Mesenteric fat pad (tissue), 1 donor: ENCODE measurements at regions not wholly inside any gene's neighbourhood (a gene's known extent, or its start where the extent isn't known, plus 50 kb on each side); places are given as distances from the start of the nearest gene placed in this dataset.

Experiments
- DNase-seq: peaks from one replicate; pipeline ENCODE4 v3.0.0-alpha.2; 2020; ENCODE audit warnings: low spot score
- donor health status: DM: yes; HTN: yes; CAD: no.

DNA sequence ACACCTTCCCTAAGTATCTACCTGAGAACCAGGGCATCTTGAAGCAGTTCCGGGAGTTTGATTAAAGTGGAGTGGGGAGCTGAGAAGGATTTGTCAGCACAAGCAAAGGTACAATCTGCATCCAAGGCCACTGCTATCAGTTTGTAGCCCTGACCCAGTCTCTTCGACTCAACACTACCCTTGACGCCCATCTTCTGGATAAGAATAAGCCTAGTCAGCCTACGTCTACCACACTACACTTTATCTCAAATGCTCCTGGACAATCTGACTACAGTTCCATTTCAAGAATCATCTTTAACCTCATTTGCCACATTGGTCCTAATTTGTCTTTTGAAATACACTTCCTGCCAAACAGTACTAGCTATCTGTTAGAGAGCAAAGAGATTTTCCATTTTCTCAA lies 134.1 kb upstream of the C1GALT1 start:
- DNase-seq, result no peak

DNA sequence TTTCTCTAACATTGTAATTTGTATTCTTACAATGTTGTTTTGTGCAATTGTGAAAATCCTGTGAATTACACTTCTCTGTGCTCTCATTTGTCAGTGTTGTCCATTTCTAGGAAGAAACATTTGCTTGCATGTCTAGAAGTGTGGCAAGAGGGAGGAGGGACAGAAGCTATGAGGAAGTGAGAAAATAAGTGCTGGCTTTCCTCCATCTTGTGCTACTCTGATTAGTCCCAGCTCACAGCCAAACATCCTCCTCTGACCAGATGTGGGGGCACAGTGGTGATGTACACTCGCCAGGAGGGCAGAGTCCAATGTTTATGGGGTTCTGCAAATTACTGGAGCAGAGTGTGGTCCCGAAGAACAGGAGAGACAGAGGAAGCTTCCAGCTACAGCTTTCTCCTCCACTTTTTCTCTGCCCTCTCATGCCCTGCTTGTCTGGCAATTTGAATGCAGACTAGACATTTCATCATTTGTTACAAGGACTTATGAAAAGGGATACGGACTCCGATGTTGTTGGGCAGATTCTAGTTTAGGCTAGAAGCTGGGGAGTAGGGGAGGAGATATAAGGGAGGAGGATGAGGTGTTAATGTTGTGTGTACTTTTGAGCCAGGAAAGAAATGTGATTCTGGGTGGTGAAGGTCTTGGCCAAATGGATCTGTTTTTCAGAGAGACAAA lies 131.0 kb upstream of the C1GALT1 start:
- DNase-seq, result no peak

GRCh38 chr7:7054252-7054830 lies 128.0 kb upstream of the C1GALT1 start:
- DNase-seq, result no peak

- no peak for DNase-seq
These were observed 121.3 kb upstream of the C1GALT1 start for GRCh38 chr7:7060828-7061599.

- DNase-seq, result no peak
These were observed 104.4 kb upstream of the C1GALT1 start for GRCh38 chr7:7077945-7078344.

DNA sequence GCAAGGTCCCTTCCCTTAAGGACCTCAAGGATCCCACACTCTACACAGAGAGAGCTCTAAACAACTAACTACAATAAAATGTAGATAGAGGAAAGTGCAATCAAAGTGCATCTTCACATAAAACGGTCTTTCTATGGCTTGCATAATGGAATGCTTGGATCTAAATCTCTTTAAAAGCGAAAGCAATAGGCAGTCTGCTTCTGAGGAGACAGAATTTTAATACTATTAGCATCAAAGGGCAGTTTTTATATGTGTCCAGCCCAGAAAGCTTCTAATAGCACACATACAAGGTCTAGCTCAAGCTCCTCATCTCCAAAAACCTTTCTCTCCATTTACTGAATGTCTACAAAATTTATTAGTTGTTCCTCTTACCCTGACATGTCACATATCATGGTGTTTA lies 101.5 kb upstream of the C1GALT1 start:
- DNase-seq, result no peak

GRCh38 chr7:7090460-7090859 lies 91.9 kb upstream of the C1GALT1 start:
- no peak for DNase-seq

- DNase-seq, result no peak
These were observed 84.0 kb upstream of the C1GALT1 start for GRCh38 chr7:7098280-7098818.

GRCh38 chr7:7099584-7100014 lies 82.7 kb upstream of the C1GALT1 start:
- DNase-seq, result no peak

DNA sequence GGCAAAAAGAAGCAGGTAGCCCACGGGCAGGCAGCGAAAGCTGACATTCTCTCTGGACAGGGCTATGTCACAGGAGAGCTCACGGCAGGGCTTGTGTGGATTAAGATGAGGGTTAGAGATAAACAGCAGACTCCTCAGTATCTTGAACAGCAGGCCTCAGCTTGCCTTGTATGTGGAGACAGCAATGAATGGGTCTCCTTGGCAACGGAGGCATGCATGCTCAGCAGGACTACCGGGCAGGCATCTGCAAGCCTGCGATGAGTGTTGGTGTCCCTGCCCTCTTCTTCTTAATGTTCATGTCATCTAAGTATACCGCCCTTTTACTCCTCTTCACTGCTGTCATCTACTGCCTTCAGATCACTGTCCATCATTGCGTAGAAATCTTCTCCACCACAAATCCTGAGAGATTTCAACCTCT lies 81.9 kb upstream of the C1GALT1 start:
- DNase-seq, result no peak

DNA sequence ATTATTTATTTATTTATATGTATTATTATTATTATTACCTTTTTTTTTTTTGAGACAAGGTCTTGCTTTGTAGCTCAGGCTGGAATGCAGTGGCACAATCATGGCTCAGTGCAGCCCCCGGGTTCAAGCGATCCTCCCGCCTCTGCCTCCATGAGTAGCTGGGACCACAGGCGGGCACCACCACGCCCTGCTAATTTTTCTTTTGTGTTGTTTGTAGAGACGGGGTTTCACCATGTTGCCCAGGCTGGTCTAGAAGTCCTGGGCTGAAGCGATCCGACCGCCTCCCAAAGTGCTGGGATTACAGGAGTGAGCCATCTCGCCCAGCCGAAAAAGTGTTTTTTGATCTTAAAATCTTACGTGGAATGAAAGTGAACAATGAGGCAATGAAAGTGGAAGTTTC lies 79.4 kb upstream of the C1GALT1 start:
- no peak for DNase-seq

DNA sequence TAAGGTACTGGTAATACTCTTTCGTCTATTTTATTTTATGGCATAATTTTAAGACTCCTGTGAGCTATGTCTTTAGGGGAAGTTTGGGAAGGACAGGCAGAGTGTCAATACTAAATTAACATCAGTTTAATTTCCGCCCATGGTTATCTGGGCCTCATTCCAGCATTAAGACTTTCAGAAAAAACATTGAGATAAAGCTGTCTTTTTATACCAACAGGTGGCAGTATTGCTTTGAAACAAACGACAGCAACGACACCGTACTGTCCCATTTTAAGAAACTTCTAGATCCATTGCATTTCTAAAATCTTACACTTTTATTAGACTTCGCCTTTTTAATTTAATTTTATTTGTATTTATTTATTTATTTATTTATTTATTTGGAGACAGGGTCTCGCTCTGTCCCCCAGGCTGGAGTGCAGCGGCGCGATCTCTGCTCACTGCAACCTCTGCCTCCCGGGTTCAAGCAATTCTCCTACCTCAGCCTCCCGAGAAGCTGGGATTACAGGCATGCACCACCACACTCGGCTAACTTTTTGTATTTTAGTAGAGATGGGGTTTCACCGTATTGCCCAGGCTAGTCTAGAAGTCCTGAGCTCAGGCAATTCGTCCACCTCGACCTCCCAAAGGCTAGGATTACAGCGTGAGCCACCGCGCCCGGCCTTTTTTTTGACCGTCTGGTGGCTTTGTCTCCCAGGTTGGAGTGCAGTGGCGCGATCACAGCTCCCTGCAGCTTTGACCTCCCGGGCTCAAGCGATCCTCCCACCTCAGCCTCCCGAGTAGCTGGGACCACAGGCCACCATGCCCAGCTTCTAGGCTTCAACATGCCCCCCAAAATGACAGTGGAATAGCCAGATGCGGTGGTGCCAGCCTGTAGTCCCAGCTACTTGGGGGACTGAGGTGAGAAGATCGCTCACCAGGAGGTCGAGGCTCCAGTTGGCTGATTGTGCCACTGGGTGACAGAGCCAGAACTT lies 78.7 kb upstream of the C1GALT1 start:
- no peak for DNase-seq

- no peak for DNase-seq
These were observed 78.0 kb upstream of the C1GALT1 start for GRCh38 chr7:7104314-7104698.

- no peak for DNase-seq
These were observed 77.4 kb upstream of the C1GALT1 start for GRCh38 chr7:7104971-7105370.

- no peak for DNase-seq
These were observed 76.4 kb upstream of the C1GALT1 start for GRCh38 chr7:7105800-7106582.

DNA sequence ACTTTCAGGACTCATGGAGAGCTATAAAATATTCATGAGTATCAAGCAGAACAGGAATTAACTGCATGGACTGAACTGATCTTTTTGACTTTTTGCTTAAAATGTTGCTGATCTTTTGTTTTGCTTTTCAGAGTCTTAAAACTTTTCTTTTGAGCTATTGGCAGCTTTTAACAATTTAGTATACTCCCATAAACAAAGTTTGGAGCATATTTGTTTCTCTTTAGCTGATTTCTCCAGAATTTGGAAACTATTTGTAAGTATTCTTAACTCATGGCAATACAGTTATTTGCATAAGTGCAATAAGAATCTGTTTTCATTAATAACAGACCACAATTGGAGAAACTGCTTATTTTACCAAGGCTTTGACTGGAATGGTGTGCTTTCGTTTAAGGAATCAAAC lies 73.4 kb upstream of the C1GALT1 start:
- DNase-seq, result no peak

DNA sequence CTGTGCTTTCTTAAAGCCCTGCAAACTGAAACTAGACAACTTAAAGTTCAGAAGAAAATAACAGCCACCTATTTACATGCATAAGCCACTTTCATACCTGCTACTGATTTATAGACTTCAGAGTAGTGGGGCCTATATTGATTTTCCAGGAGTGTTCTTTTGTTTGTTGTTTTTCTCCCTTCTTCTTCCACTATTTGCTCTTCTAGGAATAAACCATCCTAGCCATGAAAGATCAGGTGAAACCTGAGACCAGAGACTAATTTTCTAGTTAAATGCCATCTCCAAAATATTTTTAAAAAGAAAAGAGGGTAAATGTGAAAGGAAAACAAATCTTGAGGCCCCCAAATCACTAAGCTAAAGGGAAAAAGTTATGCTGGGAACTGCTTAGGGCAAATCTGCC lies 72.4 kb upstream of the C1GALT1 start:
- DNase-seq, result no peak

- DNase-seq, result no peak
These were observed 71.6 kb upstream of the C1GALT1 start for GRCh38 chr7:7110706-7111105.

- no peak for DNase-seq
These were observed 69.5 kb upstream of the C1GALT1 start for GRCh38 chr7:7112868-7113267.

DNA sequence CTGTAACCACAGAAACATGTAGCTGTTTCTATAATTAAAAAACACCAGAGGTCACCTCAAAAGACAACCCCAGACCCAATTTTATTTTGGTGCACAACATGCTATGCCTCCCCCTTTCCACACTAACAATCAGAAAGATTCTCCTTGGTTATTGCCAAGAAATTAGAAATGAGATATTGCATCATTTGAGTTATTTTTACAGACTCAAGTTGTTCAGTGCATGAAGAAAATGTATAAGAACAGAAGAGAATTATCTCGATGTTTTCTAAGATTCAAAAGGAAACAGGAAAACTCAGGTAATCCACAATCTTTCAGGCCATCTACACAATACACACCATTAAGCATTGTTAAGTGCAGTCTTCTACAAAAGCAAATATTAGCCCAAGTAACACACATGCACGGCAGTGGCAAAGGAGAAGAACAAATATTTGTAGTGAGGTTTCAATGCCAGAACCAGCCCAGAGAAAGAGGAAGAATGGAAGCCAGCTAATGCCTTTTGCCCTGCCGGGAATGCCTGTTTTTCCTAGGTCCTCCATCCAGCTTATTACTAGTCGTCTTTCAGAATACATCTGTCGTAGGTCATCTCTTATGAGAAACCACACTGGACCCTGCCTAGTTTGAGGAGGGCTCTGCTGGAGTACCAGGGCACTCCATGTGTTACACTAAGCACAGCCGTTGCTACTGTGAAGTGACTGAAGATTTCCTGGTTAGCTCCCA lies 67.6 kb upstream of the C1GALT1 start:
- DNase-seq, result no peak
